ENCODE measurements at regions not wholly inside any gene's neighbourhood (a gene's known extent, or its start where the extent isn't known, plus 50 kb on each side); places are given as distances from the start of the nearest gene placed in this dataset.

DNA sequence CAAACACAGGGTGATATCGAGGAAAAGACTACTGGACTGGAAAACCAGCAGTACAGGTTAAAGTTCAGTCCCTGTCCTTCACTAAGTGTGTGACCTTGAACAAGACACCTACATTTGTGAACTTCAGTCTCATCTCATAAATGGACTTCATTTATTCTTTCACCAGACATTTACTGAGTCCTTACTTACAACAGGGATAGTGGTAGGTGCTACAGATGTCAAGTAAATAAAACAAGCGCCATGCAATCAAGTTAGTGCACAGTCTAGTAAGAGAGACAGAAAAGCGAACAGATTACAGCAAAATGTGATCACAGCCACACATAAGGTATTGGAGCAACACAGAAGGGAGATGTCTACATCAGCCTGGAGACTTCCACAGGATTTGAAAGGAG lies 413.2 kb downstream of the ACTL7B start:
- 89% methylated on average over 3 of the region's 3 CpGs for WGBS (ENCODE audit: low lambda C conversion rate, missing lambda C conversion rate)
- Histone ChIP-seq H2AFZ (no peak overlapping the region), H3K27ac (no peak overlapping the region), H3K9me3 (ENCODE audit: low read depth) (no peaks in the 10 kb centered on the region), H3K27me3 (no peaks in the 10 kb centered on the region), H3K4me3 (no peak overlapping the region), H3K9me2 (replicated peaks; ENCODE audit: insufficient read depth) (no peaks in the 10 kb centered on the region), H3K79me2 (no peaks in the 10 kb centered on the region), H3K36me3 (replicated peaks; ENCODE audit: insufficient read depth, low read depth) (no peaks in the 10 kb centered on the region), H3K4me2 (no peak overlapping the region), H4K20me1 (ENCODE audit: insufficient read depth, poor library complexity, severe bottlenecking) (no peaks in the 10 kb centered on the region), H3K4me1 (ENCODE audit: insufficient read depth) (peaks cover 19% of the 10 kb centered on the region)
- no peak for DNase-seq (ENCODE audit: low spot score)
- TF ChIP-seq EZH2 (IDR thresholded peaks at IDR 0.05; ENCODE audit: borderline replicate concordance) (no peak), EZH2phosphoT487 (IDR thresholded peaks at IDR 0.05; ENCODE audit: low read depth, severe bottlenecking, unreplicated experiment) (no peak)
- TF ChIP-seq, protein P1, sequence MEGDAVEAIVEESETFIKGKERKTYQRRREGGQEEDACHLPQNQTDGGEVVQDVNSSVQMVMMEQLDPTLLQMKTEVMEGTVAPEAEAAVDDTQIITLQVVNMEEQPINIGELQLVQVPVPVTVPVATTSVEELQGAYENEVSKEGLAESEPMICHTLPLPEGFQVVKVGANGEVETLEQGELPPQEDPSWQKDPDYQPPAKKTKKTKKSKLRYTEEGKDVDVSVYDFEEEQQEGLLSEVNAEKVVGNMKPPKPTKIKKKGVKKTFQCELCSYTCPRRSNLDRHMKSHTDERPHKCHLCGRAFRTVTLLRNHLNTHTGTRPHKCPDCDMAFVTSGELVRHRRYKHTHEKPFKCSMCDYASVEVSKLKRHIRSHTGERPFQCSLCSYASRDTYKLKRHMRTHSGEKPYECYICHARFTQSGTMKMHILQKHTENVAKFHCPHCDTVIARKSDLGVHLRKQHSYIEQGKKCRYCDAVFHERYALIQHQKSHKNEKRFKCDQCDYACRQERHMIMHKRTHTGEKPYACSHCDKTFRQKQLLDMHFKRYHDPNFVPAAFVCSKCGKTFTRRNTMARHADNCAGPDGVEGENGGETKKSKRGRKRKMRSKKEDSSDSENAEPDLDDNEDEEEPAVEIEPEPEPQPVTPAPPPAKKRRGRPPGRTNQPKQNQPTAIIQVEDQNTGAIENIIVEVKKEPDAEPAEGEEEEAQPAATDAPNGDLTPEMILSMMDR (IDR thresholded peaks at IDR 0.05; ENCODE audit: poor library complexity): no peak

DNA sequence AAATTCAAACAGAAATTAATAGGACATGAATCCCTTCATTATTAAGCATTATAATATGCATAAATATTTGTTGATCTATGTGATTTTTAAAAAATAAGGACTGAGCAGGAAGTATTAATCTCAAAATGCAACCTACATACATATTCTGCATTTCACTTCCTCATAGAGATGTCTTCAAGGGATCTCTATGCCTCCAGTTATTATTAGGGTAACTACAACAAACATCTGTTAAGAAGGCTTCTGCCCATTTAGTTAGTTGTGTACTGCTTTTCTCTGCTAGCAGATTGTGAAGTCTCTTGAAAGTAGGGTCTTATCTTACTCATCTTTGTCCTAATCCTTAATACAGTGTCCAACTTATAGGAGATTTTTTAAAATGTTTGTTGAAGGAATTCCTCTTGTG lies 414.1 kb downstream of the ACTL7B start:
- Histone ChIP-seq H4K20me1 (ENCODE audit: insufficient read depth, poor library complexity, severe bottlenecking) (no peaks in the 10 kb centered on the region), H3K36me3 (replicated peaks; ENCODE audit: insufficient read depth, low read depth) (no peaks in the 10 kb centered on the region), H3K4me3 (no peak overlapping the region), H3K27ac (no peak overlapping the region), H3K9me2 (replicated peaks; ENCODE audit: insufficient read depth) (no peaks in the 10 kb centered on the region), H3K79me2 (no peaks in the 10 kb centered on the region), H3K9me3 (ENCODE audit: low read depth) (no peaks in the 10 kb centered on the region), H3K4me1 (ENCODE audit: insufficient read depth) (peaks cover 19% of the 10 kb centered on the region), H2AFZ (no peak overlapping the region), H3K4me2 (no peak overlapping the region), H3K27me3 (no peaks in the 10 kb centered on the region)
- TF ChIP-seq EZH2 (IDR thresholded peaks at IDR 0.05; ENCODE audit: borderline replicate concordance) (no peak), EZH2phosphoT487 (IDR thresholded peaks at IDR 0.05; ENCODE audit: low read depth, severe bottlenecking, unreplicated experiment) (no peak)
- TF ChIP-seq, protein P1 (IDR thresholded peaks at IDR 0.05; ENCODE audit: poor library complexity): no peak
- DNase-seq (ENCODE audit: low spot score): no peak

DNA sequence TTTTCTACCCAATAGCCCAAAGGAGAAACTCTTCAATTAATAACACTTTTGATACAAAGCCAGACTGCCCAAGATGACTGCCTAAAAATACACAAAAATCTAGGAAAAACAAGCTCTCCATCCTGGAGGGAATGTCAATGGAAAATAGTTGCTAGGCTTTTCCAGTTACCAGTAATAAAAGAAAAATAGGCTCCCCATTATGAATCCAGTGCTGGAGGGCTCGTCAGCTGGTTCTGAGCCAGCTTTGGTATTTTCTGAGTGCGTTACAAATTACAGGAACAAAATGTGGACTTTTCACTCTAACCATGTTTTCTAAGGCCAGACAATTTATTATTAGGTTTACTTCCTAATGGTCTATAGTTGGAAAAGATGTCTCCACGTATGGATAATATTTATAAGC lies 414.5 kb downstream of the ACTL7B start:
- H3K4me3 ChIP-seq: no peak overlapping the region
- no peaks in the 10 kb centered on the region for H3K79me2 ChIP-seq
- no peaks in the 10 kb centered on the region for H3K36me3 ChIP-seq (replicated peaks; ENCODE audit: insufficient read depth, low read depth)
- H2AFZ ChIP-seq: no peak overlapping the region
- WGBS (ENCODE audit: low lambda C conversion rate, missing lambda C conversion rate): 87% methylated on average over 3 of the region's 3 CpGs
- no peaks in the 10 kb centered on the region for H4K20me1 ChIP-seq (ENCODE audit: insufficient read depth, poor library complexity, severe bottlenecking)
- DNase-seq (ENCODE audit: low spot score): no peak
- TF ChIP-seq EZH2 (IDR thresholded peaks at IDR 0.05; ENCODE audit: borderline replicate concordance) (no peak), EZH2phosphoT487 (IDR thresholded peaks at IDR 0.05; ENCODE audit: low read depth, severe bottlenecking, unreplicated experiment) (no peak)
- TF ChIP-seq, protein P1 (IDR thresholded peaks at IDR 0.05; ENCODE audit: poor library complexity): no peak
- no peak overlapping the region for H3K27ac ChIP-seq
- no peaks in the 10 kb centered on the region for H3K9me3 ChIP-seq (ENCODE audit: low read depth)
- H3K4me2 ChIP-seq: no peak overlapping the region
- H3K4me1 ChIP-seq (ENCODE audit: insufficient read depth): peaks cover 19% of the 10 kb centered on the region
- no peaks in the 10 kb centered on the region for H3K9me2 ChIP-seq (replicated peaks; ENCODE audit: insufficient read depth)
- H3K27me3 ChIP-seq: no peaks in the 10 kb centered on the region

DNA sequence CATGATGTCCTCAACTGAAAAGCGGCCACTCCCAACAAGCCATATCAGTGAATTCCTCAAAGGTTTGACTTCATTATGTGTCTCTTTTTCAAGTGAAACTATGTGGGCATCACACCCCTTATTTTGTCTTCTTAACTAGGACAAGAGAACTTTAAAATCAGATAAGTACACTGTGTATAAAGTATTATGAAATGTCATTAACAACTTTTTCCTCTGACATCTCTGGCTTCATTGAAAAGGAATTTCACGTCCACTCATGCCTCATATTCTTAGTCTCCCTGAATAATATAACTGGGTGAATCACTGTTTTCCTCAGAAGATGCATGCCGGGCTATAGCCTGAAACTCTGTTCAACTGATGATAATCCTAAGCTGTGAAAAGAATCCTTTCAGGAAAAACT lies 415.8 kb downstream of the ACTL7B start:
- peak; percentile 13 for DNase-seq (ENCODE audit: low spot score)
- Histone ChIP-seq H3K27me3 (no peaks in the 10 kb centered on the region), H3K4me3 (no peak overlapping the region), H3K9me3 (ENCODE audit: low read depth) (no peaks in the 10 kb centered on the region), H3K4me2 (no peak overlapping the region), H3K4me1 (ENCODE audit: insufficient read depth) (peaks cover 19% of the 10 kb centered on the region), H3K27ac (no peak overlapping the region), H3K79me2 (no peaks in the 10 kb centered on the region), H4K20me1 (ENCODE audit: insufficient read depth, poor library complexity, severe bottlenecking) (no peaks in the 10 kb centered on the region), H3K9me2 (replicated peaks; ENCODE audit: insufficient read depth) (no peaks in the 10 kb centered on the region), H3K36me3 (replicated peaks; ENCODE audit: insufficient read depth, low read depth) (no peaks in the 10 kb centered on the region), H2AFZ (no peak overlapping the region)
- TF ChIP-seq EZH2 (IDR thresholded peaks at IDR 0.05; ENCODE audit: borderline replicate concordance): no peak
- TF ChIP-seq, protein P1 (IDR thresholded peaks at IDR 0.05; ENCODE audit: poor library complexity): no peak
- TF ChIP-seq EZH2phosphoT487 (IDR thresholded peaks at IDR 0.05; ENCODE audit: low read depth, severe bottlenecking, unreplicated experiment): no peak
- 84% methylated on average over 3 of the region's 3 CpGs for WGBS (ENCODE audit: low lambda C conversion rate, missing lambda C conversion rate)
